Breast epithelium (tissue), 3 donors: ENCODE measurements at regions not wholly inside any gene's neighbourhood (a gene's known extent, or its start where the extent isn't known, plus 50 kb on each side); places are given as distances from the start of the nearest gene placed in this dataset.

Source experiments
- CTCF ChIP-seq, 3 donors: fragments of 450-650 bp; IDR thresholded peaks; one replicate each; pipeline ENCODE4 v1.5.1; 2016 to 2017; ENCODE audit warnings: antibody characterized with exemption in 3 of 3, mild to moderate bottlenecking in 3 of 3, moderate library complexity in 3 of 3
- POLR2A ChIP-seq: fragments of 450-650 bp; IDR thresholded peaks from one replicate; pipeline ENCODE4 v1.6.1; 2016; ENCODE audit warnings: antibody characterized with exemption, mild to moderate bottlenecking, moderate library complexity
- POLR2AphosphoS5 ChIP-seq, 3 donors: sonication (generic); formaldehyde crosslinking; IDR thresholded peaks; one replicate each; pipeline ENCODE4 v1.6.1; 2017; ENCODE audit warnings: antibody characterized with exemption in 3 of 3

- TF ChIP-seq CTCF (IDR thresholded peaks at IDR 0.05) (no peak), POLR2A (no peak), POLR2AphosphoS5 (IDR thresholded peaks at IDR 0.05) (no peak)
Measured at GRCh38 chr19:34094960-34095359, 77.3 kb upstream of the LSM14A start.
